ENCODE measurements at regions not wholly inside any gene's neighbourhood (a gene's known extent, or its start where the extent isn't known, plus 50 kb on each side); places are given as distances from the start of the nearest gene placed in this dataset.
A peak's percentile ranks its signal among the peaks of the same experiment; 100 is the strongest.

GRCh38 chr6:113458368-113459010 is 398.7 kb upstream of the MARCKS start:
- H3K27ac ChIP-seq, result no peak overlapping the region
- TF ChIP-seq ZFX (IDR thresholded peaks at IDR 0.05), result no peak
- no peak for TF ChIP-seq CTCF (conservative IDR thresholded peaks at IDR 0.05)

- TF ChIP-seq ZFX (IDR thresholded peaks at IDR 0.05) (no peak), CTCF (conservative IDR thresholded peaks at IDR 0.05) (peak; percentile 42)
Observed at GRCh38 chr6:113461153-113461932, 395.8 kb upstream of the MARCKS start.

GRCh38 chr6:113464536-113464935 is 392.6 kb upstream of the MARCKS start:
- no peak overlapping the region for H3K27ac ChIP-seq
- TF ChIP-seq ZFX (IDR thresholded peaks at IDR 0.05) (no peak), CTCF (conservative IDR thresholded peaks at IDR 0.05) (no peak)

More at GRCh38 chr6:113461153-113461932, 395.8 kb upstream of the MARCKS start:
- no peak overlapping the region for H3K27ac ChIP-seq

GRCh38 chr6:113464960-113465359 is 392.2 kb upstream of the MARCKS start:
- H3K27ac ChIP-seq, result no peak overlapping the region
- TF ChIP-seq ZFX (IDR thresholded peaks at IDR 0.05) (no peak), CTCF (conservative IDR thresholded peaks at IDR 0.05) (no peak)

- TF ChIP-seq ZFX (IDR thresholded peaks at IDR 0.05), result no peak
- no peak for TF ChIP-seq CTCF (conservative IDR thresholded peaks at IDR 0.05)
- H3K27ac ChIP-seq, result no peak overlapping the region
Observed at GRCh38 chr6:113466526-113466925, 390.6 kb upstream of the MARCKS start.

- H3K27ac ChIP-seq, result no peak overlapping the region
- no peak for TF ChIP-seq ZFX (IDR thresholded peaks at IDR 0.05)
- no peak for TF ChIP-seq CTCF (conservative IDR thresholded peaks at IDR 0.05)
Observed at GRCh38 chr6:113475392-113475791, 381.8 kb upstream of the MARCKS start.

Data from C4-2B (cell line).